ENCODE measurements at regions not wholly inside any gene's neighbourhood (a gene's known extent, or its start where the extent isn't known, plus 50 kb on each side); places are given as distances from the start of the nearest gene placed in this dataset.
"Not testable (repeated sequence)": the region's sequence is repeated elsewhere in the genome, so short reads cannot be mapped to it uniquely, and the experiment has no call there.

DNA sequence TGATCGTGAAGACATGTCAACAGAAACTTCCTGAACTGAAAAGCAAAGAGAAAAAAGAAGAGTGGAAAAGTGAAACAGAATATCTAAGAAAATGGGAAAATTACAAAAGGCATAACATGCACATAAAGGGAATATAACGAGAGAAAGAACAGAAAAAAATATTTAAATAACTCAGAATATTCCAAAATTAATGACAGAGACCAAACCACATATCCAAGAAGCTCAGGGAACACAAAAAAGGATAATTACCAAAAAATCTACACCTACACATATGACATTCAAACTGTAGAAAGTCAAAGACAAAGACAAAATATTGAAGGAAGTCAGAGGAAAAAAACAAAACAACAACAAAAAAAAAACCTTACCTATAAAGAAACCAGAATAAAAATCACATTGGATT is 105.5 kb downstream of the OR13A1 start:
- Histone ChIP-seq H3K9me3 (peaks cover 2% of the 10 kb centered on the region; the same call in 1 of the 2 replicates), H3K4me3 (no peak overlapping the region), H3K36me3 (no peaks in the 10 kb centered on the region), H3K27me3 (peaks cover 7% of the 10 kb centered on the region; the same call in 1 of the 2 replicates)
- no peak for DNase-seq

DNA sequence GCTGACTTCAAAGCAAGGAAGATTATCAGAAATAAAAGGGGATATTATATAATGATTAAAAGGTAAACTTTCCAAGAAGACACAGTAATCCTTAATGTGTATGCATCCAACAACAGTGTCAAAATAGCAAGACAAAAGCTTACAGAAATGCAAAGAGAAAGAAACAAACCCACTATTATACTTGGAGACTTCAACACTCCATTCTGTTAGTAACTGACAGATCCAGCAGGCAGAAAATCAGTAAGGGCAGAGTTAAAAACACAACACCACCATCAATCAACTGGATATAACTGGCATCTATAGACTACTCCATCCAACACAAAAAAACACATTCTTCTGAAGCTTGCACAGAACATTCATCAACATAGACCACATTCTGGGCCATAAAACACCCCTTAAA is 103.8 kb downstream of the OR13A1 start:
- Histone ChIP-seq H3K9me3 (peaks cover 2% of the 10 kb centered on the region; the same call in 1 of the 2 replicates), H3K36me3 (no peaks in the 10 kb centered on the region), H3K27me3 (peaks cover 7% of the 10 kb centered on the region; the same call in 1 of the 2 replicates), H3K4me3 (no peak overlapping the region)
- DNase-seq = no peak

DNA sequence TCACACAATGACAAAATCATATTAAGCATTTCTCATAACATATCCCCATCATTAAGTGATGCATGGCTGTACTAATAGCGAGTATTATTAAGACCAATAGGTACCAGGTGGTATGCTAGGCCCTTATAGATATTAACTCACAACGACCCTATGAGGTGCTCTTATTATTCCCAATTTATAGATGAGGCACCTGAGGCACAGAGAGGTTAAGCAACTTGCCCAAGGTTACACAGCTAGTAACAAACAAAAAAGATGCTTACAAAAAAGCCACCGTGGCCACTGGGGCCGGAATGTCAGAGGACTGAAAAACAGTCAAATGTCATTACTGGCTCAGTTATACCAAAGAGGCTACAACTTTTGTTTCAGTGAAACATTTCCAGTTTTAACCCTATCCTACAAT is 96.0 kb downstream of the OR13A1 start:
- no peaks in the 10 kb centered on the region for H3K9me3 ChIP-seq
- peaks cover 5% of the 10 kb centered on the region for H3K27me3 ChIP-seq
- no peak for DNase-seq
- H3K4me3 ChIP-seq = no peak overlapping the region
- no peaks in the 10 kb centered on the region for H3K36me3 ChIP-seq

DNA sequence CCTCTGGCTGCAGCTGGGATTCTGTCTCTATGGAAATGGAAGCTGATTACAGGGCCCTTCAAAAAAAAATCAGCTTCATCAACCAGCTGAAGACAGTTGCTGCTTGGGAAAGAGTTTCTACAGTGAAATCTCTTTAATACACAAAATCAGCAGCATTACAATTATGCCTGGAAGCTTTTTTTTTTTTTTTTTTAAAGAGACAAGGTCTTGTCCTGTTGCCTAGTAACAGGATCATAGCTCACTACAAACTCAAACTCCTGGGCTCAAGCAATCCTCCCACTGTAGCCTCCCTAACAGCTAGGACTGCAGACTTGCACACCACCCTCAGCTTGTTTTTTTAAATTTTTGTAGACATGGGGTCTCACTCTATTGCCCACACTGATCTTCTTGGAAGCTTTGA is 94.5 kb downstream of the OR13A1 start:
- DNase-seq = no peak
- H3K4me3 ChIP-seq = no peak overlapping the region
- peaks cover 20% of the 10 kb centered on the region for H3K27me3 ChIP-seq
- H3K36me3 ChIP-seq = no peaks in the 10 kb centered on the region
- no peaks in the 10 kb centered on the region for H3K9me3 ChIP-seq

DNA sequence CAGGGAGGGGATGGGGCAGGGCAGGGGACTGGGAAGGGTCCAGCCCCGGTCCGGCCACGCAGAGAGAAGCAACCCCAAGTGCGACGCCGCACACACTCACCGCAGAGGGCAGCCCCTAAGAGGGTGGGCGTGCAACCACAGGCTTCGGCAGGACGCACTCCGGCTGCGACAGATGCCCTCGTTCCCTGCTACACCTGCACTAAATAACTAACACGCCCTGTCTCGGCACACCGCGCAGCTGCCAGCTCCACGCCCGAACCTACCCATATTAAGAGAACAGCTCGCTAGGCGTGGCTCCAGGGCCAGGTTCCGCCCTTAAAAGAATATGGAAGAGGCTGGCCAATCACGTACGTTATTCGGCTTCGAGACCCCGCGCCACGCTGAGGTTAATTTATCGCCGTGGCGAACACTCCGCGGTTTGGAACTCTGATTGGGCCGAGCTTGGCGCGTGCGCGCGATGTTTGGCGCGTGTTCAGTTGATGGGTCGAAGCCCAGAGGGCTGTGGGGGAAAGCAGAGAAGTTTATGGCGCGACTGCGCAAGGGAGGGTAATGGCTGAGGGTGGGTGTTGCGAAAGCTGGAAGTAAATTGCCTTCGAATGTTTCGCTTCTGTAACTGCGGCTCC is 91.1 kb downstream of the OR13A1 start:
- no peaks in the 10 kb centered on the region for H3K9me3 ChIP-seq
- H3K36me3 ChIP-seq = no peaks in the 10 kb centered on the region
- H3K27me3 ChIP-seq = peaks cover 20% of the 10 kb centered on the region
- H3K4me3 ChIP-seq = peak overlapping the region; percentile 34
- DNase-seq = peak; percentile 50

DNA sequence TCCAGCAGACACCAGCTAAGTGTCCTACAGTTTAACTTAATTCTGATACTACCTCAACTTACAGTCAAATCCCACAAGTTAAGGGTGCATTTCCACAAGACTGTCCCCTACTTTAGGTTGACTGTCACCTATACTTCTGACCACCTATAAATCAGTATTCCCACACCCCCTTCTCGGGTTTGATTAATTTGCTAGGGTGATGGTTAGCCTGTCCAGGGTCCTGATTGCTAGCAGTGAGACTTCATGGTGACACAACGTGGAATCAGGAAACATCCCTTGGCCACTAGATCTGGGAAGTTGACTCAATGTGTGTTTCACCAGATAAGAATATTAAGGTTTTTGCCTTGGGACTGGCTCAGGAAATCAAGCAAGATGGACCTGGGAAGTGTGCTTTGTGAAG is 88.4 kb downstream of the OR13A1 start:
- H3K36me3 ChIP-seq = no peaks in the 10 kb centered on the region
- no peaks in the 10 kb centered on the region for H3K9me3 ChIP-seq
- peaks cover 20% of the 10 kb centered on the region for H3K27me3 ChIP-seq
- no peak overlapping the region for H3K4me3 ChIP-seq
- no peak for DNase-seq

DNA sequence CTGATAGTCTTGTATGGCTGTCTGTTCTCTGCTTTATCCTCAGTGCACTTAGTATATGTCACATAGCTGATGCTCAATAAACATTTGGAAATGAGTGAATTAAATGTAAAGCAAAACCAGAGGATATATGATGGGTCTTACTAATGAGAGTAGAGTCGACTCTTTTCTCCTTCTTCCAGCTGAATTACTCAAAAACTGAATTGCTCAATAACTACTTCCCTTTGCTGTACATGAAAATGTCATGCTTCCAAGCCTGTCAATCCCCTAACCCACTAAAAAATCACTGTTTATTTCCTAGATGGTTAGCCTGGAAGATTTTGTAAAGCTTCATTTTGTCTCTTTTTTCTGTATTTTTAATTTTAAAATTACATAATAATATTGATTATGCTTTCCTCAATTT is 88.0 kb downstream of the OR13A1 start:
- H3K9me3 ChIP-seq = no peaks in the 10 kb centered on the region
- H3K27me3 ChIP-seq = peaks cover 20% of the 10 kb centered on the region
- H3K4me3 ChIP-seq = no peak overlapping the region
- DNase-seq = no peak
- H3K36me3 ChIP-seq = no peaks in the 10 kb centered on the region

DNA sequence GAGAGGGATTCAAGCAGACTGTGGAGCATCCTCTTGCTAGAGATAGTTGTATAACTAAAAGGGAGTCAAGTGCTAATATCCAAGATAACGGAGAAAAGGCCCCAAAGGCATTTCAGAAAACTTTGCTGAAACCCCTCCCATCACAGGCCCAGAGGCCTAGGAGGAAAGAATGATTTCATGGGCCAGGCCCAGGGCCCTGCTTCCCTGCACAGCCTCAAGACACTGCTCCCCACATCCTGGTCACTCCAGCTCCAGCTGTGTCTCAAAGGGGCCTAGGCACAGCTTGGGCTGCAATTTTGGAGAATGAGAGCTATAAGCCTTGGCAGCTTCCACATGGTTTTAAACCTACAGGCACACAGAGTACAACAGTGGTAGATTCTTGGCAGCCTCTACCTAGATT is 85.6 kb downstream of the OR13A1 start:
- H3K4me3 ChIP-seq = no peak overlapping the region
- no peaks in the 10 kb centered on the region for H3K36me3 ChIP-seq
- H3K27me3 ChIP-seq = peaks cover 11% of the 10 kb centered on the region
- H3K9me3 ChIP-seq = no peaks in the 10 kb centered on the region
- DNase-seq = no peak

DNA sequence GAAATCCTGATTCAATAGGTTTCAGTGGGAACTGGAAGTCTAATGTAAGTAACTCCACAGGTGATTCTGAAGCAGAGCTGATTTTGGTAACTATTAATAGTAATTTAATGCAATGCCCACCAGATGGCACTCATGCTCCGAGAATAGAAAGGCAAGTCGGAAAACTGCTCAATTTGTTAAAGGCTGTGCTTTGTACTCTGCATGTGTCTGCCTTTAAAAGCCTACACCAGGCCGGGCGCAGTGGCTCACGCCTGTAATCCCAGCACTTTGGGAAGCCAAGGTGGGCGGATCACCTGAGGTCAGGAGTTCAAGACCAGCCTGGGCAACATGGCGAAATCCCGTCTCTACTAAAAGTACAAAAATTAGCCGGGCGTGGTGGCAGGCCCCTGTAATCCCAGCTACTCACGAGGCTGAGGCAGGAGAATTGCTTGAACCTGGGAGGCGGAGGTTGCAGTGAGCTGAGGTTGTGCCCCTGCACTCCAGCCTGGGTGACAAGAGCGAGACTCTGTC is 80.1 kb downstream of the OR13A1 start:
- H3K27me3 ChIP-seq, H3K4me3 ChIP-seq, H3K9me3 ChIP-seq, H3K36me3 ChIP-seq: not testable (repeated sequence)
- peak; percentile 28 for DNase-seq

DNA sequence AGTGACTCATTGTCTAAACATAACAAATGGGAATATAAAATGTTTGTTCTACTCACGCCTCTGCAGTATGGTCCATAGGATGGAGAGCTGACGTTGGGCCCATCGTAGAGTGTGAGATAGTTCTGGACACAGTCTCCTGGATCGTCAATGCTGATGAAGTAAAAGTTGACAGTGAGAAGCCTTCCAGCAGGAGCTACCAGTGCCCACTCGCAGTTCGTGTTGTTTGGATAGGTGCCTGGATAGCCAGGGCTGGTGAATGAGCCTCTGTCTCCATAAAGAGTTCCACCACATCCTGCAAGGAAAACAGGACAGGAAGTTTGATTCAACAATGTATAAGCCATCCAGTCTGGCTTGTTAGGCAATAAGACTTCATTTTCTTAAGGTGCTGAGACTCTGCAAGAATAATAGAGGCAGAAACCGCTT is 79.6 kb downstream of the OR13A1 start:
- DNase-seq = peak; percentile 24
- Histone ChIP-seq H3K4me3 (no peak overlapping the region), H3K9me3 (no peaks in the 10 kb centered on the region), H3K27me3 (no peaks in the 10 kb centered on the region), H3K36me3 (no peaks in the 10 kb centered on the region)

DNA sequence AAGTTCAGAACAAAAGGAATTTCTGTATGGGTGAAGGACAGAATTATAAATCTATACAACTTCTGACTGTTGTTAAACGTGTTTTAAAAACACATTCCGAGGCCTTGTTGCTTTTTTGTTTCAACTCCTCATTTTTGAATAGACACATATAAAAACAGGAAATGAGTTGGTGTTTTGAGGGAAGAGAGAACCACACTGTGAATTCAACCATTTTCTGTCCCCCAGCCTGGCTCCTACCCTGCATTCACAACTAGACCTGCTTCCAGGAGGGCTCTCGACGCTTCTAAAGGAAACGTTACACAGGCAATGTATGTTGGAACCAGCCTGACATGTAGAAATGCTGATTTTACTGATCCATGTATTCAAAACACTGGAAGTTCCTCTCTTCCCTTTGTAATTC is 76.5 kb downstream of the OR13A1 start:
- Histone ChIP-seq H3K27me3 (no peaks in the 10 kb centered on the region), H3K9me3 (no peaks in the 10 kb centered on the region), H3K36me3 (no peaks in the 10 kb centered on the region), H3K4me3 (no peak overlapping the region)
- no peak for DNase-seq

DNA sequence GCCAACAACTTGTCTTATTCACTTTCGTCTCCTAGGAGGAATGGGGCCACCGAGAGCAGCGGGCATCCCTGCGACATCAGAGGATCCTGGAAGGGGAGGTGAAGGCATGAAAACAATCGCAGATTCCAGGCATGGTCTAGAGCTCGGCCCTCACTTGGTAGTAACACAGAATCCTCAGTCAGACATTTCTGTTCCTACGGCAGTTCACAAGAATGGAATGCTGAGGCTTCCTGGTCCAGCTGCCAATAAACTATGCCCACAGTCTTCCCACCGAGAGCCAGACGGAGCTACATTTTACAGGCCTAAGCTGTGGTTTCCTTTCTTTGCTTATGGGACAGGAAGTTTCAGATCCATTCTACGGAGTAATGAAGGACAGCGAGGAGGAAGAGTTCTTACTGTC is 75.8 kb downstream of the OR13A1 start:
- Histone ChIP-seq H3K27me3 (no peaks in the 10 kb centered on the region), H3K36me3 (no peaks in the 10 kb centered on the region), H3K9me3 (no peaks in the 10 kb centered on the region), H3K4me3 (no peak overlapping the region)
- peak; percentile 32 for DNase-seq

DNA sequence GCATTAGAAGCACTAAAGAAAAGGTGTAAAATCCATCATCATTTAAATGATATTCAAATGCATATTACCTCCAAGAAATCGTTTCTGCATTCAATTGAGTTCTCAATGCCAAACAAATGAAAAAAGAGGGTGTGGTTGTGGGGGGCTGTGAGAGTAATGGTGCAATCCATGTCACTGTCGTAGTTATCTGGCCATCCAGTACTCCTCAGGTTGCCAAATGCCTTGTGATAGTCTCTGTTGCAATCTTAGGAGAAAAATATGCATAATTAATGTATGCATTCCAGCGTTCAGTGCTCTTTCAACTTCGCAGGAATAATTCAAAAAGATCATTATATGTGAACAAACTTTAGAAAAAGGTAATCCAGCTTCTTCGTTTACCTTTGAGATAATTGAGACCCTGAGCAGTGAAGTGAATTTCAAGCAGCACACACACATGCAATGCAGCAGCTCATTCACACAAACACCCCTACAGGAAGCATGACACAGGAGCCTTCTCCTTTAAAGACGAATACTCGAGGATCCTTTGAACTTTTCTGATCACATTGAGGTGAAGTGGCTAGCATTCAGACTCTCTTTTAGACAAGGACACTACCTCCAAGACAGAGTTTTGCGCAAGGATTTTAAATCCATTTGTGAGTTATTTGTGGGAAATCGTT is 73.4 kb downstream of the OR13A1 start:
- Histone ChIP-seq H3K9me3 (no peaks in the 10 kb centered on the region), H3K36me3 (no peaks in the 10 kb centered on the region), H3K4me3 (no peak overlapping the region), H3K27me3 (no peaks in the 10 kb centered on the region)
- no peak for DNase-seq

DNA sequence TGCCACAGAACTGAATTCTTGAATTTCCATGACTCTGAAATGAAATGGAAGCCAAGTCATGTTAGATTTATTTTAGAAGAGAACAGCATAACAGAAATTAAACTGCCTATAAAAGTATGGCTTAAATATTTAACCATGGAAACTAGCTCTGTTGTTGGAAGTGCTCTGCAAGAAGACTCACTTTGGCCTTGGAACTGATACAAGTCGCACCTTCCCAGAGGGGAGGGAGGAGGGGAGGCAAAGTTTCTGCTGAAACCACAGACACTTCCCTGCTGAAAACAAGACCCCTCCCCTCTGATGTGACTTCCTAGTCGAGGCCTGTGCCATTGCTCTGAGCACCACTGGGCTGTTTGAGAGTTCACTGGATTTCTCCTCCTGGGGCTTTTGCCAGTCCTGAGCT is 72.1 kb downstream of the OR13A1 start:
- Histone ChIP-seq H3K9me3 (no peaks in the 10 kb centered on the region), H3K4me3 (no peak overlapping the region), H3K27me3 (no peaks in the 10 kb centered on the region), H3K36me3 (no peaks in the 10 kb centered on the region)
- DNase-seq = no peak

DNA sequence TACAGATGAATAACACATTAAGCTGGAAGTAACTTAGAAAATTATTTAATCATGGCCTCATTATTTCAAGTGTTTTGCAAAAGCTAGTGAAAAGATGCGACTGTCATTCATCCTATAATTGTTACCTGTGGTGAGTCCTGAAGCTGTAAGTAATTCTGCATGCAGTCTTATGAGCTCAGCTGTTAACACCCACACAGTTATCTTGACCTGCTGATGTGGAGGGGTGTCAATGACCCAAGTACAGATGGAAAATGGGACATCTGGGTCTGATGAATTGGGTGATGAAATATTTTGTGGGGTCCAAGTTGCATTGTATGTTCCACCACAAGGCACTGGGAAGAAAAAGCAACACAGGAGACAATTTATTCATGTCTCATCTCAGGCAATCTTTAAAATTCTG is 68.9 kb downstream of the OR13A1 start:
- no peak overlapping the region for H3K4me3 ChIP-seq
- H3K36me3 ChIP-seq = no peaks in the 10 kb centered on the region
- no peaks in the 10 kb centered on the region for H3K27me3 ChIP-seq
- no peak for DNase-seq
- H3K9me3 ChIP-seq = no peaks in the 10 kb centered on the region

DNA sequence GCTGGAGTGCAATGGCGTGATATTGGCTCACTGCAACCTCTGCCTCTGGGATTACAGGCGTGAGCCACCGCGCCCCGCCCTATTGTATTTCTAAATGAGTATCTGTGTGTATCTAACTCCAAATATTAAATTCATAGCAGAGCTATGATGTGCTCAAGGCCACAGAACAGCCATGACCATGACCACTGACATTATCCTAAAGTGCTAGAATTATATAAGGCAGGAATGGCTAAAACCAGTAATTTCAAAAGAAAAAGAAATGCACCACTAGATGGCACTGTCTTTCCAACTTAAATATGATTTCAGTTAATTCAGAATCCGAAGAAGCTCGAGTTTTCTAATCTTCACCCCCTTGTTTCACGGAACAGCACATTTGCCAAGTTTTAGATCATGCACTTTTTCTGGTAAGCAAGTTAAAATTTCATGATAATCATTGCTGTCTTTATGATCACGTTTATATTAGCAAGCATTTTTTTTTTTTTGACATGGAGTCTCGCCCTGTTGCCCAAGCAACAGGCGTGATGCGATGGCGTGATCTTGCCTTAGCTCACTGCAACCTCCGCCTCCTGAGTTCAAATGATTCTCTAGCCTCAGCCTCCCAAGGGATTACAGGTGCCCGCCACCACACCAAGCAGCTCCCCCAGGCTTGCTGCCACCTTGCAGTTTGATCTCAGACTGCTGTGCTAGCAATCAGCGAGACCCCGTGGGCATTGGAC is 65.3 kb downstream of the OR13A1 start:
- Histone ChIP-seq H3K4me3 (no peak overlapping the region), H3K9me3 (no peaks in the 10 kb centered on the region), H3K36me3 (no peaks in the 10 kb centered on the region), H3K27me3 (no peaks in the 10 kb centered on the region; the same call in 1 of the 2 replicates)
- DNase-seq = no peak

DNA sequence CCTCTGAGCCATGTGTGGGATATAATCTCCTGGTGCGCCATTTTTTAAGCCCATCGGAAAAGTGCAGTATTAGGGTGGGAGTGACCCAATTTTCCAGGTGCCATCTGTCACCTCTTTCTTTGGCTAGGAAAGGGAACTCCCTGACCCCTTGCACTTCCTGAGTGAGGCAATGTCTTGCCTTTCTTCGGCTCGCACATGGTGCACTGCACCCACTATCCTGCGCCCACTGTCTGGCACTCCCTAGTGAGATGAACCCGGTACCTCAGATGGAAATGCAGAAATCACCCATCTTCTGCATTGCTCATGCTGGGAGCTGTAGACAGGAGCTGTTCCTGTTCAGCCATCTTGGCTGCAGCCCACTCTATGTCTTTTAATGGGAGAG is 64.7 kb downstream of the OR13A1 start:
- not testable (repeated sequence) for H3K27me3 ChIP-seq, H3K9me3 ChIP-seq, H3K4me3 ChIP-seq, DNase-seq, H3K36me3 ChIP-seq

Measured in MG63 (cell line).